Stimulated activated CD4-positive, alpha-beta T cell treated with anti-CD3 and anti-CD28 coated beads, Interleukin-15, amount 100 ng/mL, for 48 hours (primary cell): ENCODE measurements at regions not wholly inside any gene's neighbourhood (a gene's known extent, or its start where the extent isn't known, plus 50 kb on each side); places are given as distances from the start of the nearest gene placed in this dataset.

Source experiments
- DNase-seq, 2 donors: peaks; one replicate each; pipeline ENCODE4 v3.0.0-alpha.2; 2020; ENCODE audit warnings: low read depth in 2 of 2

- DNase-seq, result no peak
Measured at GRCh38 chr15:79186616-79187015, 95.9 kb upstream of the ANKRD34C start.

- peak; percentile 4 to 7 for DNase-seq
Measured at GRCh38 chr15:79185199-79185598, 94.6 kb upstream of the RASGRF1 start.

GRCh38 chr15:79184465-79184892 lies 93.9 kb upstream of the RASGRF1 start:
- DNase-seq, result peak; percentile 36 to 62

- DNase-seq, result no peak
Measured at GRCh38 chr15:79180318-79180717, 89.7 kb upstream of the RASGRF1 start.

- DNase-seq, result no peak
Measured at GRCh38 chr15:79179597-79179996, 89.0 kb upstream of the RASGRF1 start.

- DNase-seq, result no peak
Measured at GRCh38 chr15:79179108-79179561, 88.6 kb upstream of the RASGRF1 start.

GRCh38 chr15:79178594-79178993 lies 88.0 kb upstream of the RASGRF1 start:
- DNase-seq, result no peak

- no peak for DNase-seq
Measured at GRCh38 chr15:79176151-79176550, 85.6 kb upstream of the RASGRF1 start.

- no peak for DNase-seq
Measured at GRCh38 chr15:79172801-79173460, 82.4 kb upstream of the RASGRF1 start.

GRCh38 chr15:79172032-79172481 lies 81.5 kb upstream of the RASGRF1 start:
- no peak for DNase-seq

- no peak for DNase-seq
Measured at GRCh38 chr15:79171320-79172031, 80.9 kb upstream of the RASGRF1 start.

GRCh38 chr15:79170256-79170664 lies 79.7 kb upstream of the RASGRF1 start:
- no peak for DNase-seq

GRCh38 chr15:79169526-79170133 lies 79.0 kb upstream of the RASGRF1 start:
- DNase-seq, result no peak

GRCh38 chr15:79168922-79169456 lies 78.4 kb upstream of the RASGRF1 start:
- no peak for DNase-seq

GRCh38 chr15:79167776-79168175 lies 77.2 kb upstream of the RASGRF1 start:
- no peak for DNase-seq

GRCh38 chr15:79166311-79166955 lies 75.9 kb upstream of the RASGRF1 start:
- no peak for DNase-seq

- no peak for DNase-seq
Measured at GRCh38 chr15:79164465-79164864, 73.9 kb upstream of the RASGRF1 start.

GRCh38 chr15:79164043-79164442 lies 73.5 kb upstream of the RASGRF1 start:
- no peak for DNase-seq

GRCh38 chr15:79163395-79163794 lies 72.8 kb upstream of the RASGRF1 start:
- DNase-seq, result no peak

- DNase-seq, result no peak
Measured at GRCh38 chr15:79161837-79162508, 71.4 kb upstream of the RASGRF1 start.

GRCh38 chr15:79160211-79160610 lies 69.6 kb upstream of the RASGRF1 start:
- no peak for DNase-seq
